COLO829 (cell line): ENCODE measurements at regions not wholly inside any gene's neighbourhood (a gene's known extent, or its start where the extent isn't known, plus 50 kb on each side); places are given as distances from the start of the nearest gene placed in this dataset.

Experiments used
- DNase-seq: peaks from one replicate; pipeline ENCODE4 v3.0.0; 2012; ENCODE audit warnings: low spot score

GRCh38 chr3:193874997-193875593, 260.9 kb upstream of the HES1 start:
- no peak for DNase-seq

GRCh38 chr3:193875601-193876321, 260.2 kb upstream of the HES1 start:
- DNase-seq = no peak

- no peak for DNase-seq
Measured at GRCh38 chr3:193879099-193879863, 256.7 kb upstream of the HES1 start.

DNA sequence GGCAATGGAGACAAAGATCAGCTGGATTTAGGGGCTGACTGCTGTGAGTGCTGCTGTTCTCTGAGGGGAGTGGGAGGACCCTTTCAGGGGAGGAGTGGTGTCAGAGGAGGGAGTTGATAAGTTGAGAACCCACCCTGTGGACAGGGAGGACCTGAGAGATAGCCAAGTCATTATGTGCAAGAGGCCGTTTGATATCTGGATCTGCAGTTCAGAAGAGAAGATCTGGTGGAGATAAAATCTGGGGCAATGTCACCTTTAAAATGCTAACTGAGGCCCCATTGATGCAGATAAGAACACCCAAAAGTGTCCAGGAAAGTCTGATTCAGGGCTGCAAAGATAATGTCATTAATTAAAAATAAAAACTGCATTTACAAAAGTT, 256.1 kb upstream of the HES1 start:
- DNase-seq = no peak

- DNase-seq = no peak
Measured at GRCh38 chr3:193882091-193882490, 253.9 kb upstream of the HES1 start.

- DNase-seq = no peak
Measured at GRCh38 chr3:193883551-193883950, 252.4 kb upstream of the HES1 start.

GRCh38 chr3:193884027-193884426, 251.9 kb upstream of the HES1 start:
- DNase-seq = peak; percentile 86

DNA sequence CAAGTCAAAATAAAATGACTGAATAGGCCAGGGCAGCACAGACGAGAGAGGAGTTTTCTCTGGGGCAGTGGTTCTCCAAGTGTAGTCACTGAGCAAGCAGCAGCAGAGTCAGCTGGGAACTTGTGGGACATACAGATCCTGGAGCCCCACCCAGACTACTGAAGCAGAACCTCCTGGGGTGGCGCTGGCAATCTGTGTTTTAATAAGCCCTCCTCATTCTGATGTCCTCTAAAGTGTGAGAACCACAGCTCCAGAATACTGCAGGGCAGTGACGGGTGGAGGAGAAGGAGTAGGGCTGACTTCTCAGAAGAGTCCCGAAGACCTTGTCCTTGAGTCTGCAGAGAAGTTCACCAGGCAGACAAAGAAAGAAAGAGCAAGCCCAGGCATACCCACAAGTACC, 251.3 kb upstream of the HES1 start:
- DNase-seq = no peak

DNA sequence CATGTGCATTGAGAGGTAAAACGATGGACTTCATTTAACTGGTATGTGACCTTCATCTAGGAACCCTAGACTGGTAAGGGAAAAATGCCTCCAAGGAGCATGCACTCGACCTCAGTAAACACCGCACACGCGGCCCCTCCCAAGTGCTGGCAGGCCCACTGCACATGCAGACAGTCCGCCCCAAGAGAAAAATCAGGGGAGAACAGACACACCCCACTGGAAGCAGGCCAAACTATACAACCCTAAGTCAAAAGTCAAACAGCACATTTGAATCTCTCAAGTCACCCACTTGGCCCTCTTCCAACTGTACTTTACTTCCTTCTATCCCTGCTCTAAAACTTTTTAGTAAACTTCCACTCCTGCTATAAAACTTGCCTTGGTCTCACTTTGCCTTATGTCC, 250.1 kb upstream of the HES1 start:
- DNase-seq = no peak

- no peak for DNase-seq
Measured at GRCh38 chr3:193890016-193890897, 245.7 kb upstream of the HES1 start.

GRCh38 chr3:193894121-193894863, 241.7 kb upstream of the HES1 start:
- no peak for DNase-seq

DNA sequence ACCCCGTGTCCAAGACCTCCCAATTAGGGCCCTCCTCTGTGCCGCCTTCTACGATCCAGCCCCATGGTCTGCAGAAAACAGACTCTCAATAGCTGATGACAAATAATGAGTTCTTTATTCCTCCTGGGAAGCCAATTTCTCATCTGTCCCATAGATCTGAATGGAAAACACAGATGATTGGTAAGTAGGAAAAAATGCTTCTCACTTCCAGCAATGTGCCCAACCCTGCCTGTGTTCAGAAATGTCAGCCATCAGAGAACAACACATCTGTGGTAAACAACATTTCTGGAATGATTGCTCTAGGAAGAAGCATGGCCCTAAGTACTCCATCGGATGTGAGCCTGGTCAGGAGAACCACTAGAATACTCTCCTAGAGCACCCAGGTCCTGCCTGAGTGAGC, 240.5 kb upstream of the HES1 start:
- DNase-seq = peak; percentile 51

DNA sequence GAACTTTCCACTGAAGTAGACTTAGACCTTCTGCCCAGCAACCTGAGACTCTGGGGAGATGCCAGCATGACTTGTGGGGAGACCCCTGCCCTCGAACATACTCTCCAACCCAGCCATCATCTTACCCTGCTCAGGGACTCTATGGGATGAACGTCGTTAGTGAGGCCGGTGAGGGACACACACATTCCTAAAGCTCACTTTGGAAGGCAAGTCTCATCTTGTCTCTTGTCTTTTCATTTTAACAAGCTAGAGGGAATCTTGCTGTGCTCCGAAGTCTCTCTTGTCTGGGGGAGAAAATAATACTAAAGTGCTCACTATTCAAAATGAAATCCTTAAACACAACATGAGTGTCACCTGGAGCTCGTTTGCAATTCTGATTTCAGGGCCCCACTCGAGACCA, 239.5 kb upstream of the HES1 start:
- no peak for DNase-seq

DNA sequence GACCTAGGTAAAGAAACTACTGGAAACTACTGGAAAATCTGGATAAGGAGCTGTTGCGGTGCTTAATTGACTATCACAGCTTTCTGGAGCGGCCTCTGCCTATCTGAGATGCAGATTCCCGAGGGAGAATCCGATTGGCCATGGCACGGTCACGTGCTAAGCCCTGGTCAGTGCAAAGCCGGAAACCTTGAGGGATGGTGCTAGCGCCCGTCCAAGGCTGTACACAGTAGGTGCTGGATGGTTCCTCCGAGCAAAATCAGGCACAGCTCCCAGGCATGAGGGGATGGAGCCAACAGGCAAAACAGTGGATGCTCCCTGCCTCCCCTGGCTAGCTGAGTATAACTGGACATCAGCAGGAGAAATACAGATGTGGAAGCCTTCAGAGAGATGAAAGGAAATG, 238.7 kb upstream of the HES1 start:
- DNase-seq = no peak

- DNase-seq = no peak
Measured at GRCh38 chr3:193897731-193898180, 238.2 kb upstream of the HES1 start.

- no peak for DNase-seq
Measured at GRCh38 chr3:193899001-193899400, 236.9 kb upstream of the HES1 start.

GRCh38 chr3:193901007-193901406, 234.9 kb upstream of the HES1 start:
- no peak for DNase-seq

DNA sequence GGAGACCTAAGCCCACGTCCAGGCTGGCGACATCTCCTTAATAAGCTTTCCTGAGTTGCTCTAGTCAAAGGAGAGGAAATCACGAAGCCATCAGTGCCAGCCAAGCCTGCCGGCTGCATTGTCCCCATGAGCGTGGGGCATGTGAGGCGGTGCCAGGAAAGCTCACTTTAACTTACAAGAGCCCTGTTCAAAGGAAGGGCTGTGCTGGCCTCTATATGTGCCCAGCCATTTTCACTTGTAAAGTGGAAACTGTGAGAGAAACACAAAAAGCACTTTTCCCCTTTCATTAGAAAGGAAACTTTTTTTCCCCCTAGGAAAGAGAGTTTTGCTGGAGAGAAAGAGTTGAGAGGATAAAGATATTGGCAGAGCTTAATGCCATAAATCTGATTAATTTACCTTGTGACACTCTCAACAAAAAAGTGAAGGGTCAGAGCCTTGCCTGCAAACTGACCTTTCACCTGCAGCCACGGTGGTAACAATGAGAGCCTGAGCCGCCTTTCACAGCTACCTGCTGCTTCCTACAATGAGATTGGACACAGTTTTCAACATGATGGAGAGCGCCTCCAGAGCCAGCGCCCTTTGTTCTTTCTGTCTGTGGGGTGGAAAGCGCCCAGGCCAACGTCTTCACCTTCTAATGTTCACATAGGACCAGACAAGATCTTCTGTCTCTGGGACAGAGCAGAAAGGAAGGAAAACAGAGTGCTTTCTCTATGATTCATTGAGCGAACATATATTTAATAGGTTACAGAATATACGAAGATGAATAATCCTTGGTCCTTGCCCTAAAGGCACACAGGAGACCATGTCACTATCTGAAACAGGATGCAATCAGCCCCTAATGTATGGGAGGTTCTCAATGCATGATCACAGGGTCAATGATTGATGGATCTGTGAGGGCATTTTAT, 233.1 kb upstream of the HES1 start:
- DNase-seq = no peak

GRCh38 chr3:193903512-193903817, 232.5 kb upstream of the HES1 start:
- no peak for DNase-seq

DNA sequence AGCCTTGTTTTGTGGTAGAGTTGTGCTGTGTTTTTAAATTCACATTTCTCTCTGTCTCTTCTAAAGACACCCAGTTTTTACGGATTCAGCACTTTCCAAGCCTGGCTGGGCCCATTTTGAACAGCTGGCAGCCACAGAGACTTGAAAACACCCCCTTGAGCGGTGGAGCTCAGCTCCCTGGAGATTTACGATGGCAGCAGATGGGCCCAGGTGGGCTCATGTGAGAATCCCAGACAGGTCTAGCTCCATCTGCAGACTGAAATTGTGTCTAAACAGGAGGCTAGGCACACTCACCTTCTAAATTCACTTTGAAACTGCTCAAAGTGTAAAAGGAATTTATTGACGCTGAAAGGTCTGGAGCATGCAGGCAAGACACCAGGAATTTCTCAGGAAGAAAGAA, 232.0 kb upstream of the HES1 start:
- DNase-seq = no peak
